NCI-H2196 (cell line): ENCODE measurements at regions not wholly inside any gene's neighbourhood (a gene's known extent, or its start where the extent isn't known, plus 50 kb on each side); places are given as distances from the start of the nearest gene placed in this dataset.
"Not testable (repeated sequence)": the region's sequence is repeated elsewhere in the genome, so short reads cannot be mapped to it uniquely, and the experiment has no call there.

Experiments used
- DNase-seq: peaks from one replicate; lab custom pipeline; 2025; ENCODE audit not compliant: unreplicated experiment; lab: John Stamatoyannopoulos, UW

- DNase-seq = no peak
Observed at GRCh38 chr3:13195374-13195773, 122.1 kb upstream of the IQSEC1 start.

DNA sequence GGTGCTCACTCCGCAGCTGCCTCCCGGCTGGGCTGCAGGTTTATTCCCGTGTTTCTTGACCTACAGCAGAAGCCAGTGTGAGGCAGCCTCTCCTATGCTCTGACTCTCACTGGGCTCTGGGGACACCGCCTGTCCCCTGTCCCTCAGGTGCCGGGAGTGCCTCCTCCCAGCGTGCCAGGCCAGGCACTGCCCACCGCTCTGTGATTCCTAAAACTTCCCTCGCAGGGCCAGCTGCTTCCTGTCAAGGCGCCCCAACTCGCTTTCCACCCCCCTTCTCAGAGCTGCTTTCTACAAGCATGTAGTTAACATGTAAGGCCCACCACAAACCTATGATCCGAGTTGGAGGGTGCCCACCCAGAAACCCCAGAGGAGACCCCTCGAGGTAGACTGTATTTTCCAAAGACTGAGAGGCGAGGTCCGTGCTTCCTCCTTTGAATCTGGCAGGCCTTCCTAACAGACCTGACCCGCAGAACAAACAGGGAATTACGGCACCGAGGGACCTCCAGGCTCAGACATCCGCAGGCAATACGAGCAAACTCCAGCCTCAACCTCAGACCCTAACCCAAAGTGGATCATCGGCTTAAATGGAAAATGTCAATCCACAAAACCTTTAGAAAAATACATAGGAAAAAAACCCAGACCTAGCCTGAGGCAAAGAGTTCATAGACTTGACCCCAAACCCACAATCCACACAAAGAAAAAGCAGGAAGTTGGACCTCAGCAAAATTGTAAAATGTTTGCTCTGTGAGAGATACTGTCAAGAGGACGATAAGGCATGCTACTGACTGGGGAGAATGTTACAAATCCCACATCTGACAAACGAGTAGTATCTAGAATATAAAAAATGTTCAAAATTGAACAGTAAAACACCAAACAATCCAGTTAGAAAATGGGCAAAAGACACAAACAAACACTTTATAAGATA is 121.3 kb upstream of the IQSEC1 start:
- DNase-seq = no peak

GRCh38 chr3:13193320-13194284 is 120.4 kb upstream of the IQSEC1 start:
- peak; percentile 36 for DNase-seq

- no peak for DNase-seq
Observed at GRCh38 chr3:13192471-13193213, 119.4 kb upstream of the IQSEC1 start.

DNA sequence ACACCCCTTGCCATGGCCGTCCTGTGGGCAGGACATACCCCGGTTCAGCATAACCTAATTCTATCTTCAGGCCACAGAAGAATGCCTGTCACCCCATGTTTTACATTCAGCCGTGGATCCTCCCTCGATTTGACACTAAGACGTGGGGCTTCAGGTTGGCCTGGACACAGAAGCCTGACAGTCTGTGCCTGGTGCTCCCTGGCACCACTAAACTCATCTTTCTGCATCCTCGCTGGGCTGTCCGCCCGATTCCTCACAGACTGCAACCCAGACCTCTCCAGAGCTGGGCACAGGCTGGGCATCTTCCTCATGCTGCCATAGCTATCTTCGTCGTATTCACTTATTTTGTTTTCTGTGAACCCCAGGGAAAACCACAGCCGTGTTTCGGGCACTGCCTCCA is 117.8 kb upstream of the IQSEC1 start:
- DNase-seq = no peak

DNA sequence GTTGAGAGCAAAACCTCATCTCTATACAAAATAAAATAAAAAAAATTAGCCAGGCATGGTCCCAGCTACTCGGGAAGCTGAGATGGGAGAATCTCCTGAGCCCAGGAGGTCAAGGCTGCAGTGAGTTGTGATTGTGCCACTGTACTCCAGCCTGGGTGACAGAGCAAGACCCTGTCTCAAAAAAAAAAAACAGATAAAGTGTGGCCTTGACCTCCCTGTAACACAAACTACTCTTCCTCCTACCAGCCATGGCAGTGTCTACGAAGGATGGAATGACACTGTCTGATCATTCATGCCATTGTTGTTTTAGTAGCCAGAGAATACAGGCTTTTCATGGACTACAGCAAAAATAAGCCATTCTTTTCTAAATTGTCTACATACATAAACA is 117.1 kb upstream of the IQSEC1 start:
- DNase-seq = no peak

- DNase-seq = no peak
Observed at GRCh38 chr3:13189639-13190377, 116.6 kb upstream of the IQSEC1 start.

- no peak for DNase-seq
Observed at GRCh38 chr3:13188975-13189374, 115.7 kb upstream of the IQSEC1 start.

GRCh38 chr3:13188181-13188779 is 115.1 kb upstream of the IQSEC1 start:
- no peak for DNase-seq

DNA sequence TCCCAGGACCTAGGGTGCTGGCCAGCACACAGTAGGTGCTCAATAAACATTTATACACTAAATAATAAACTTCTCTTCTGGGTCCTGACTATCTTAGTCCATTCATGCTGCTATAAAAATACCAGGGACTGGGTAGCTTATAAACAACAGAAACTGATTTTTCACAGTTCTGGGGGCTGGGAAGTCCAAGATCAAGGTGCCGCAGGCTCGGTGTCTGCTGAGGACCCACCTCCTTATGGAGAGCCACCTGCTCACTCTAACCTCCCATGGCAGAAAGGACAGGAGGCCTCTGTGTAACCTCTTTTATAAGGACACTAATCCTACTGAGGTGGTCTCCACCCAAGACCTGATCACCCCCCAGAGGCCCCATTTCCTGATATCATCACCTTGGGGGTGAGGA is 114.4 kb upstream of the IQSEC1 start:
- no peak for DNase-seq

DNA sequence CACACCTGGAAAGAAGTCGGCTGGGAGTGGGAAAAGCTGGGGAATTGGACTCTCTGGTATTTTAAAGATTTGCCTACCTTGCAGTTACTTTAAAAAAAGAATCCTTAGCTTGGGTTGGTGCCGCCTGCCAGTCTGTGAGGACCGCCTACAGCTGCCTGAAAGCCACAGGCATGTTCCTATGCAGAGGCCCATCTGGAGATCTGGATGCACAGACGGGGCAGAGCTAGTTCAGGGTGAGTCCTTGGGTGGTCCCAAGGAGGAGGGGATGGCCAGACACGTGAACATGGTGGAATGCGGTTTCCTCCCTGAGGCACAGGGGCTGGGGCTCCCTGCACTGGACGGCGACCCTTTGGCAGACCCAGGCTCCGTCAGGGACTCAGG is 113.2 kb upstream of the IQSEC1 start:
- DNase-seq = no peak

- no peak for DNase-seq
Observed at GRCh38 chr3:13185737-13186434, 112.7 kb upstream of the IQSEC1 start.

- not testable (repeated sequence) for DNase-seq
Observed at GRCh38 chr3:13179582-13180210, 106.5 kb upstream of the IQSEC1 start.

DNA sequence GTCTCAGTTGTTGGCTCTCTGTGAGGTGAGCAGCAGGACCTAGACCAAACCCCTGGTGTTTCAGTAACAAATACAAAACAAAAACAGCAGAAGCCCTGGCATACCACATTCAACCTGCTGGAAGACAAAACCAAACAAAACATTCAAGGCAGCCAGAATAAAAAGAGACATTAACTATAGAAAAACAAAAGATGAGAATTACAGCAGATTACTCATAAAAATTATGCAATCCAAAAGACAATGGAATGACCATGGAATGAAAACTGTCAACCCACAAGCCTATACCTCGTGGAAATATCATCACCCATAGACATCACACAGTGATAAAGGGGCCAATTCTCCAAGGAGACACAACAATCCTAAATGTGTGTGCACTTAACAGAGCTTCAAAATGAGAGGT is 106.0 kb upstream of the IQSEC1 start:
- DNase-seq = no peak

DNA sequence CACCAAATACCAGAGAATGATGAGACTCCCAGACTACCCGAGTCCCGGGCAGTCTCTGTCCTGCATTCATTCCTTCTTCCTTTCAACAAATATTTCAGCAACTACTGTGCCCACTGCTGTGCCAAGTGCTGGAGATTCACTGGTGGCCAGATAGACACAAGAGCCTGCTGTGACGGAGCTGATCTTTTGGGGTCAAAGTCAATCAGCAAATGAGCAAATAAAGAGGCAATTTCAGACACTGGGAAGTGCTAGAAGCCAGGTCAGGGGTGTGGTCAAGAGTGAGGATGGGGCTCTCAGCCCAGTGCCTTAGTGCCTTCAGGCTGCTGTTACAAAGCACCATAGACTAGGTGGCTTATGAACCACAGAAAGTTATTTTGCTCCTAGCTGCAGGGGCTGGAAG is 104.9 kb upstream of the IQSEC1 start:
- DNase-seq = no peak

GRCh38 chr3:13177641-13178040 is 104.4 kb upstream of the IQSEC1 start:
- DNase-seq = no peak

DNA sequence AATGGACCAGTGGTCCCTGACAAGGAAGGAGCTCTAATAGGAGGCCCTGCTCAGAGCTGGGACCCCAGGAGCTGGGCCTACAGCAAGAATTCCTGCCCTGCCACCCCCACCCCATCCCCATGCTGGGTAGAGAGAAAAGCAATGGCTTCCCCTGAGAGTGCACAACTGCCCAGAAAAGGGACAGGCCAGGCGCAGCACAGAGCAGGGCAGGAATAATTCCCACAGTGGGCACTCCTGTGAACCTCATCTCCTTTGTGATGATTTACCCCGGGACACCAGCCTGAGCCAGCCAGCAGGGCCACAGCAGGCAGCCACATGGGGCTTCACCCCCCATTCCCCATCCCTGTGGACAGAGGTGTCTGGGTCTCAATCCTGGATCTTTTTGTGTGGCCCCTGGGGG is 104.0 kb upstream of the IQSEC1 start:
- DNase-seq = no peak

GRCh38 chr3:13176445-13176844 is 103.2 kb upstream of the IQSEC1 start:
- DNase-seq = no peak

GRCh38 chr3:13174803-13175135 is 101.5 kb upstream of the IQSEC1 start:
- DNase-seq = no peak
